NCI-H1048 (cell line): ENCODE measurements at regions not wholly inside any gene's neighbourhood (a gene's known extent, or its start where the extent isn't known, plus 50 kb on each side); places are given as distances from the start of the nearest gene placed in this dataset.
A peak's percentile ranks its signal among the peaks of the same experiment; 100 is the strongest.

Experiments used
- DNase-seq: peaks from one replicate; lab custom pipeline; 2025; lab: John Stamatoyannopoulos, UW

GRCh38 chr12:84741031-84741430 lies 171.6 kb downstream of the SLC6A15 start:
- no peak for DNase-seq

- no peak for DNase-seq
These were observed 172.0 kb downstream of the SLC6A15 start for GRCh38 chr12:84740602-84741001.

GRCh38 chr12:84738481-84738972 lies 174.1 kb downstream of the SLC6A15 start:
- DNase-seq, result no peak

GRCh38 chr12:84732828-84733340 lies 179.7 kb downstream of the SLC6A15 start:
- DNase-seq, result no peak

- no peak for DNase-seq
These were observed 181.9 kb downstream of the SLC6A15 start for GRCh38 chr12:84730561-84731162.

GRCh38 chr12:84727961-84728360 lies 184.6 kb downstream of the SLC6A15 start:
- no peak for DNase-seq

GRCh38 chr12:84726780-84727179 lies 185.8 kb downstream of the SLC6A15 start:
- DNase-seq, result no peak

GRCh38 chr12:84723988-84724387 lies 188.6 kb downstream of the SLC6A15 start:
- DNase-seq, result no peak

- DNase-seq, result no peak
These were observed 192.6 kb downstream of the SLC6A15 start for GRCh38 chr12:84719997-84720396.

- DNase-seq, result no peak
These were observed 193.7 kb downstream of the SLC6A15 start for GRCh38 chr12:84718906-84719305.

- DNase-seq, result no peak
These were observed 199.9 kb downstream of the SLC6A15 start for GRCh38 chr12:84712747-84713146.

- no peak for DNase-seq
These were observed 206.2 kb downstream of the SLC6A15 start for GRCh38 chr12:84706374-84706773.

GRCh38 chr12:84704856-84705255 lies 207.7 kb downstream of the SLC6A15 start:
- no peak for DNase-seq

GRCh38 chr12:84702001-84702400 lies 210.6 kb downstream of the SLC6A15 start:
- DNase-seq, result no peak

GRCh38 chr12:84701041-84701440 lies 211.6 kb downstream of the SLC6A15 start:
- DNase-seq, result no peak

- DNase-seq, result peak; percentile 17
These were observed 213.8 kb downstream of the SLC6A15 start for GRCh38 chr12:84698576-84699333.

GRCh38 chr12:84696908-84697540 lies 215.6 kb downstream of the SLC6A15 start:
- no peak for DNase-seq

- no peak for DNase-seq
These were observed 216.3 kb downstream of the SLC6A15 start for GRCh38 chr12:84696281-84696680.

GRCh38 chr12:84694116-84694515 lies 218.5 kb downstream of the SLC6A15 start:
- DNase-seq, result no peak

- DNase-seq, result no peak
These were observed 220.5 kb downstream of the SLC6A15 start for GRCh38 chr12:84692071-84692470.

- no peak for DNase-seq
These were observed 221.3 kb downstream of the SLC6A15 start for GRCh38 chr12:84691266-84691665.

- no peak for DNase-seq
These were observed 223.0 kb downstream of the SLC6A15 start for GRCh38 chr12:84689638-84690037.

- DNase-seq, result no peak
These were observed 227.2 kb downstream of the SLC6A15 start for GRCh38 chr12:84685379-84685778.
